GM12873 (cell line): ENCODE measurements at regions not wholly inside any gene's neighbourhood (a gene's known extent, or its start where the extent isn't known, plus 50 kb on each side); places are given as distances from the start of the nearest gene placed in this dataset.

ENCODE experiments used
- CTCF ChIP-seq: IDR thresholded peaks from 2 replicates; pipeline ENCODE4 v1.5.1; 2012; ENCODE audit warnings: low read depth, mild to moderate bottlenecking, moderate library complexity, low read length, control low read depth; ENCODE audit not compliant: insufficient read depth; ENCODE audit errors: missing control alignments

GRCh38 chr5:110073534-110073933, 383.8 kb downstream of the MAN2A1 start:
- no peak for TF ChIP-seq CTCF

- no peak for TF ChIP-seq CTCF
These were observed 385.9 kb downstream of the MAN2A1 start for GRCh38 chr5:110075656-110076055.

- no peak for TF ChIP-seq CTCF
These were observed 387.4 kb downstream of the MAN2A1 start for GRCh38 chr5:110077147-110077546.

- TF ChIP-seq CTCF = no peak
These were observed 392.5 kb downstream of the MAN2A1 start for GRCh38 chr5:110082194-110082593.

- TF ChIP-seq CTCF = no peak
These were observed 393.1 kb downstream of the MAN2A1 start for GRCh38 chr5:110082863-110083262.

GRCh38 chr5:110085826-110086225, 396.1 kb downstream of the MAN2A1 start:
- TF ChIP-seq CTCF = no peak

- TF ChIP-seq CTCF = no peak
These were observed 397.1 kb downstream of the MAN2A1 start for GRCh38 chr5:110086658-110087388.
